ENCODE measurements at regions not wholly inside any gene's neighbourhood (a gene's known extent, or its start where the extent isn't known, plus 50 kb on each side); places are given as distances from the start of the nearest gene placed in this dataset.
A peak's percentile ranks its signal among the peaks of the same experiment; 100 is the strongest.

DNA sequence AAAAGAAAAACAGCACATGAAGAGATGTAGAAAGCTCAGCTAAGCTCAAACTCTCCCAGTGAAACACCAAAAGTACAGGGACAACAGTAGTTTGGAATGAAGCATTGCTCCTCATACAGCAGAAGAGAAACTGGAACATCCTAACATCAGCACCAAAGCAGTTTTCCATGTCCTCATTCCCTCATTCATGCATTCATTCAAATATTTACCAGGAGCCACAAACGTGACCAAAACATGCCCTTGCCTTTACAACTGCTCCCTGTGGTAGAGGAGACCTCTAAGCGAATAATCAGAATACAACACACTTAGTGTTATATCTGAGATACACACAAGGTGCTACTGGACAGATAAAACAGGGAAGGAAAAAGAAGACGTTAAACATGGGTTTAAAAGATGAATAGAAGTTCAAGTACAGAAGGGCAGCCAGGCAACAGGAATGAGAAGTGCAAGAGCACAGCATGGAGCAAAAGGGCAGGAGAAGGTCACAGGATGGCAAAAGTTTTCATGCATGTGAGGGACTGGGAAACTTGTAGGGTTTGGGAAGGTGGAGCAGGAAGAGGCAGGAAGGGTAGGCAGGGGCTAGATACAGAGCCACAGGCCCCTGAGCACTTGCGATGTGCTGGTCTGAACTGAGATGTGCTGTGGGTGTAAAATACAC is 58.5 kb upstream of the LMCD1 start:
- DNase-seq (ENCODE audit: low spot score) = no peak
- Histone ChIP-seq H3K9me2 (replicated peaks; ENCODE audit: insufficient read depth) (no peaks in the 10 kb centered on the region), H3K79me2 (no peaks in the 10 kb centered on the region), H3K4me1 (ENCODE audit: insufficient read depth) (peaks cover 33% of the 10 kb centered on the region), H3K4me3 (no peak overlapping the region), H3K9me3 (ENCODE audit: low read depth) (no peaks in the 10 kb centered on the region), H3K4me2 (peak overlapping the region; percentile 65), H3K27ac (peak overlapping the region; percentile 94), H4K20me1 (ENCODE audit: insufficient read depth, poor library complexity, severe bottlenecking) (no peaks in the 10 kb centered on the region), H3K36me3 (replicated peaks; ENCODE audit: insufficient read depth, low read depth) (no peaks in the 10 kb centered on the region), H2AFZ (no peak overlapping the region), H3K27me3 (no peaks in the 10 kb centered on the region)
- TF ChIP-seq EZH2 (IDR thresholded peaks at IDR 0.05; ENCODE audit: borderline replicate concordance) (no peak), EZH2phosphoT487 (IDR thresholded peaks at IDR 0.05; ENCODE audit: low read depth, severe bottlenecking, unreplicated experiment) (no peak)
- TF ChIP-seq, protein P1, sequence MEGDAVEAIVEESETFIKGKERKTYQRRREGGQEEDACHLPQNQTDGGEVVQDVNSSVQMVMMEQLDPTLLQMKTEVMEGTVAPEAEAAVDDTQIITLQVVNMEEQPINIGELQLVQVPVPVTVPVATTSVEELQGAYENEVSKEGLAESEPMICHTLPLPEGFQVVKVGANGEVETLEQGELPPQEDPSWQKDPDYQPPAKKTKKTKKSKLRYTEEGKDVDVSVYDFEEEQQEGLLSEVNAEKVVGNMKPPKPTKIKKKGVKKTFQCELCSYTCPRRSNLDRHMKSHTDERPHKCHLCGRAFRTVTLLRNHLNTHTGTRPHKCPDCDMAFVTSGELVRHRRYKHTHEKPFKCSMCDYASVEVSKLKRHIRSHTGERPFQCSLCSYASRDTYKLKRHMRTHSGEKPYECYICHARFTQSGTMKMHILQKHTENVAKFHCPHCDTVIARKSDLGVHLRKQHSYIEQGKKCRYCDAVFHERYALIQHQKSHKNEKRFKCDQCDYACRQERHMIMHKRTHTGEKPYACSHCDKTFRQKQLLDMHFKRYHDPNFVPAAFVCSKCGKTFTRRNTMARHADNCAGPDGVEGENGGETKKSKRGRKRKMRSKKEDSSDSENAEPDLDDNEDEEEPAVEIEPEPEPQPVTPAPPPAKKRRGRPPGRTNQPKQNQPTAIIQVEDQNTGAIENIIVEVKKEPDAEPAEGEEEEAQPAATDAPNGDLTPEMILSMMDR (IDR thresholded peaks at IDR 0.05; ENCODE audit: poor library complexity) = no peak
- WGBS (ENCODE audit: low lambda C conversion rate, missing lambda C conversion rate) = 60% methylated on average over 4 of the region's 4 CpGs

GRCh38 chr3:8443829-8444791 is 57.5 kb upstream of the LMCD1 start:
- no peaks in the 10 kb centered on the region for H3K27me3 ChIP-seq
- peak overlapping the region; percentile 94 for H3K27ac ChIP-seq
- peak; percentile 97 for DNase-seq (ENCODE audit: low spot score)
- no peak overlapping the region for H3K4me3 ChIP-seq
- H3K9me3 ChIP-seq (ENCODE audit: low read depth) = no peaks in the 10 kb centered on the region
- no peaks in the 10 kb centered on the region for H3K36me3 ChIP-seq (replicated peaks; ENCODE audit: insufficient read depth, low read depth)
- H3K4me2 ChIP-seq = peak overlapping the region; percentile 65
- WGBS (ENCODE audit: low lambda C conversion rate, missing lambda C conversion rate) = 17% methylated on average over 15 of the region's 15 CpGs
- TF ChIP-seq EZH2 (IDR thresholded peaks at IDR 0.05; ENCODE audit: borderline replicate concordance) (no peak), EZH2phosphoT487 (IDR thresholded peaks at IDR 0.05; ENCODE audit: low read depth, severe bottlenecking, unreplicated experiment) (no peak)
- TF ChIP-seq, protein P1 (IDR thresholded peaks at IDR 0.05; ENCODE audit: poor library complexity) = no peak
- H2AFZ ChIP-seq = no peak overlapping the region
- no peaks in the 10 kb centered on the region for H3K9me2 ChIP-seq (replicated peaks; ENCODE audit: insufficient read depth)
- H4K20me1 ChIP-seq (ENCODE audit: insufficient read depth, poor library complexity, severe bottlenecking) = no peaks in the 10 kb centered on the region
- H3K4me1 ChIP-seq (ENCODE audit: insufficient read depth) = peaks cover 33% of the 10 kb centered on the region
- no peaks in the 10 kb centered on the region for H3K79me2 ChIP-seq

DNA sequence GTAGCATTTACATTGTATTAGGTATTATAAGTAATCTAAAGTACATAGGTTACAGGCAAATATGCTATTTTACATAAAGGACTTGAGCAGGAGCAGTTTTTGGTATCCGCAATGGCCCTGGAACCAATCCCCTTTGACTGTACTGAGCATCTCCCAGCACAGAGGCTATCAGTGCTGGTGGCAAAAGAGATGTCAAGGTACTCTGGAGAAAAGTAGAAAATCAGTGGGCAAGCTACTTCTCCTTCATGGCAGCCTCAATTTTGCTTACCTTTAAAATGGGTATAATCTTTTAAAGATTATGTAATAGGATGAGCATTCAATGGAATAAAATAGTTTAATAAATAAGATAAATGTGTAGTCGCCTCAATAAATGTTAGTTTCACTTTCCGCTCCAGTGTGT is 56.7 kb upstream of the LMCD1 start:
- Histone ChIP-seq H3K4me3 (no peak overlapping the region), H3K9me2 (replicated peaks; ENCODE audit: insufficient read depth) (no peaks in the 10 kb centered on the region), H3K4me1 (ENCODE audit: insufficient read depth) (peaks cover 33% of the 10 kb centered on the region), H3K36me3 (replicated peaks; ENCODE audit: insufficient read depth, low read depth) (no peaks in the 10 kb centered on the region), H3K9me3 (ENCODE audit: low read depth) (no peaks in the 10 kb centered on the region), H3K4me2 (peak overlapping the region; percentile 65), H3K27ac (peak overlapping the region; percentile 79), H2AFZ (no peak overlapping the region), H3K79me2 (no peaks in the 10 kb centered on the region), H4K20me1 (ENCODE audit: insufficient read depth, poor library complexity, severe bottlenecking) (no peaks in the 10 kb centered on the region), H3K27me3 (no peaks in the 10 kb centered on the region)
- no peak for DNase-seq (ENCODE audit: low spot score)
- TF ChIP-seq, protein P1 (IDR thresholded peaks at IDR 0.05; ENCODE audit: poor library complexity) = no peak
- TF ChIP-seq EZH2phosphoT487 (IDR thresholded peaks at IDR 0.05; ENCODE audit: low read depth, severe bottlenecking, unreplicated experiment) (no peak), EZH2 (IDR thresholded peaks at IDR 0.05; ENCODE audit: borderline replicate concordance) (no peak)
- 99% methylated on average over 3 of the region's 3 CpGs for WGBS (ENCODE audit: low lambda C conversion rate, missing lambda C conversion rate)
